GM12891 (cell line): ENCODE measurements at regions not wholly inside any gene's neighbourhood (a gene's known extent, or its start where the extent isn't known, plus 50 kb on each side); places are given as distances from the start of the nearest gene placed in this dataset.
A peak's percentile ranks its signal among the peaks of the same experiment; 100 is the strongest.
"Not testable (repeated sequence)": the region's sequence is repeated elsewhere in the genome, so short reads cannot be mapped to it uniquely, and the experiment has no call there.

Experiments used
- DNase-seq: peaks from one replicate; pipeline ENCODE4 v3.0.0; 2011; ENCODE audit warnings: low spot score; ENCODE audit not compliant: insufficient read length
- FAIRE-seq: peaks from 2 replicates; lab custom pipeline; 2011; peaks lifted over from hg19 to GRCh38; lab: Jason Lieb, UNC
- PAX5 ChIP-seq: IDR thresholded peaks from 2 replicates; pipeline ENCODE4 v1.6.1; 2011; ENCODE audit warnings: low read length, moderate library complexity, mild to moderate bottlenecking; ENCODE audit not compliant: insufficient read depth, severe bottlenecking
- POLR2A ChIP-seq: IDR thresholded peaks from 2 replicates; pipeline ENCODE4 v1.6.1; 2011; ENCODE audit warnings: low read depth, low read length, control low read depth
- POLR2AphosphoS5 ChIP-seq: IDR thresholded peaks from 2 replicates; pipeline ENCODE4 v1.6.1; 2011; ENCODE audit warnings: low read depth, low read length, control low read depth
- POU2F2 ChIP-seq: IDR thresholded peaks from 2 replicates; pipeline ENCODE4 v1.6.1; 2011; ENCODE audit warnings: low read depth, mild to moderate bottlenecking, control low read depth, low read length, moderate library complexity
- SPI1 ChIP-seq: IDR thresholded peaks from 2 replicates; pipeline ENCODE4 v1.6.1; 2011; ENCODE audit warnings: low read depth, low read length, control low read depth

- FAIRE-seq (no peak), DNase-seq (no peak)
- TF ChIP-seq POLR2A (no peak), PAX5 (no peak), POU2F2 (no peak), SPI1 (no peak), POLR2AphosphoS5 (no peak)
These were observed 57.2 kb upstream of the CXorf66 start for GRCh38 chrX:140022482-140022881.

GRCh38 chrX:140019134-140019533 lies 53.8 kb upstream of the CXorf66 start:
- FAIRE-seq = peak; percentile 81
- DNase-seq = not testable (repeated sequence)
